ENCODE measurements at regions not wholly inside any gene's neighbourhood (a gene's known extent, or its start where the extent isn't known, plus 50 kb on each side); places are given as distances from the start of the nearest gene placed in this dataset.

DNA sequence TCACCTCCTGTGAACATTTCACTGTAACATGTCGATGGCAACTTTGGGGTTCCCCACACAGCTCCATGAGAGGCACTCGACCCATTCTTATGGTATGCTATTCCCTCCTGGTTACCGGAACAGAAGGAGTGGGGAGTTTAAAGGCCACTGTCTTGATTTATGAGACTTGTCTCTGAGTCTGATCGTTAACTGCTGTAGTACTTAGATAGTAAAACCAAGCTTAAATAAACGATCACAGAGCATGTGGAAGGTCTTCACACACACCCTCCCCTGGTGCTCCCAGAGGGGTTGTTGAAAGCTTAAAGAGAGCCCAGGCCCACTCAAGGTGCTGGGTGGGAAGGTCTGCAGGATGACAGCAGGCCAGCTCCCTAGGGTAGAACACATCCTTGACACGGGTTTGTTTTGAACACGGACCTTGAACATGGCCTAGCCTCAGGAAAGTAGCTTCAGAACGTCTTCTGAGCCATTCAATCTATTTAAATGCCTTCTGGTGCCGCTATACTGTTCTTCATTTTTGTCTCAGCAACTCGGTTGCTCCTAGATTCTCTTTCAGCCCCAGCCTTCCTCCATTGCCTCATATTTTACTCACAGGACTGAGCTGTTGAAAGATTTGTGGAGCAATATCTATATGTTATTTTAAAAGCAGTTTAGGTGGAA is 335.3 kb downstream of the FGFR2 start:
- no peak overlapping the region for H3K4me3 ChIP-seq (replicated peaks; ENCODE audit: low read depth, low read length)
- DNase-seq (ENCODE audit: low read depth), result no peak
- TF ChIP-seq CTCF (IDR thresholded peaks at IDR 0.05; ENCODE audit: low read length, missing control alignments), result no peak

DNA sequence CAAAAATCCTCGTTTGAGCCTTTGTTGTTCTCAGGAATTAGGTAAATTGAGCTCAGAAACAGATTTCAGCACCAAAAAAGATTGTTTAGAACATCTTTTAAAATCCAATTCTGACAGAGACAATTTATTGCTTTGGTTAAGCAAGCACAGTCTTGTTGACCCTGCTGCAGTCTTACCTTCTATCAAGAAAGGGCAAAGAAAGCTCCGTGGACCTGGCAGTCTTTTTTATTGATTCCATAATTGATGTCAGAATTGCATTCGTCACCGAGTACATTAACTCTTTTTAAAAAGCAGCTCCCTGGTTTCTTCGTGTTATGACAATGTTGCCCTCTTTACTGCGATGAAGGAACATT is 334.8 kb downstream of the FGFR2 start:
- DNase-seq (ENCODE audit: low read depth), result no peak
- H3K4me3 ChIP-seq (replicated peaks; ENCODE audit: low read depth, low read length), result no peak overlapping the region
- TF ChIP-seq CTCF (IDR thresholded peaks at IDR 0.05; ENCODE audit: low read length, missing control alignments), result no peak

DNA sequence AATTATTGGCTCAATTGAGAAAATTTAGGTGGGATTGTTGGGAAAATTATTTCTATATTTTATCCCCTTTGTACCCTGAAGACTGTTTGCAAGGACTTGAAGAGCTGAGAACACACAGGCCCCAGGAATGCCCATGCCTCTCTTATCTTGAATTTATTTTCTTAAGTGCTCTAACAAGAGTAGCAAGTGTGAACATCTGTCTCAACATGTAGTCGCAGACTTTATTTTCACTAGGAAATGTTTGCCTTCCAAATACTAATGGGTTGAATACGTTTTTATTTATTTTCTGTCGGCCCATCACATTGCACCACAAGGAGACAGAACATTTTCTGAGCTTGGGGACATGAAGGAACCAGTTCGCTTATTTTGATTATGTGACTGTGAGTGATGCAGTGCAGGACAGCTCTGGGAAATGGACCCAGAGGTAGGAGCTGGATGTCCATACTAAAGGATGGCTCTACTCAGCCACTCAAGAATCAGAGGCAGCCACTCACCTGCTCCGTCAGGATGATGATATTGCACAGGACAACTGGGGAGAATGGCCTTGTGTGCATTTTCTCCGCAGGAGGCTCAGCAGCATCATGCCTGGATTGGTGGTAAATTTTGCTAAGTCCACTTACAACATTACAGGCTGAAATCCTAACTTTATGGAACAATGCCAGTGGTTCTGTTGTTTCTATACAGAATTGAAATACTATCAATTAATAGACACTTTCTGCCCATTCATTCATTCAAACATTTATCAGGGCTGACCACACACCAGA is 332.7 kb downstream of the FGFR2 start:
- no peak for DNase-seq (ENCODE audit: low read depth)
- no peak for TF ChIP-seq CTCF (IDR thresholded peaks at IDR 0.05; ENCODE audit: low read length, missing control alignments)
- H3K4me3 ChIP-seq (replicated peaks; ENCODE audit: low read depth, low read length), result no peak overlapping the region

GRCh38 chr10:121266370-121266769 is 331.9 kb downstream of the FGFR2 start:
- no peak for DNase-seq (ENCODE audit: low read depth)
- H3K4me3 ChIP-seq (replicated peaks; ENCODE audit: low read depth, low read length), result no peak overlapping the region
- TF ChIP-seq CTCF (IDR thresholded peaks at IDR 0.05; ENCODE audit: low read length, missing control alignments), result no peak

DNA sequence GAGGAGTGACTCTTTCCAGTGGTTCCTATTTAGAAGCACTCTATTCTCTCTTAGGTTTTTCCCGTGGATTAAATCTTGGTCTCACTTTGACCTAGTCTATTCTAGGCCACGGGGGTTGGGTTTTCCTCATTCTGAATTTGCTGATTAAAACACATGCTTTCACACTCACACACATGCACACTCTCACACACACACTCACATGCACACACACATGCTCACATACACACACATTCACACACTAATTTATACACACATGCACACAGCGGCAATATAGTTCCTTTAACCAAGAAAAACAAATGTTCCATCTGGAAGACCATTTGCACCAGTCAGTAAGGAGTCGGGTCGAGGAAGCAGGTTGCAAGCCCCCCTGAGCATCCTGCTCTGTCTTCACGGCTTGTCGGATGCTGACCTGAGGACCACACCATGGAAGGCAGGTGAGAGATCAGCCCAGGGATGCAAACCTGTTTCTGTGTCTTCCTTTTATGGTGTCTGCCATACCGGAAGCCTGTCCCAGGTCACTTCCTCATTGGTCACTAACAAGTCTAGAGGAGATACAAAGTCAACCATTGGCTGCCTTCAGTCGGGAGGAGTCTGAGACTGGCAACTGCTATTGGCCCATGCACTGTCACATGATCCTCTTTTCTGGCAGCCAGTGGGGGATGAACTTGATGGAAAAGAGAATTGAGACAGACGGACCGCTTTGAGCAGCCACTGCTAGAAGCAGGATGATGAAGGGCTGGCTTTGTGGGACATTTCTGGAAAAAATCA is 330.8 kb downstream of the FGFR2 start:
- no peak for TF ChIP-seq CTCF (IDR thresholded peaks at IDR 0.05; ENCODE audit: low read length, missing control alignments)
- DNase-seq (ENCODE audit: low read depth), result no peak
- H3K4me3 ChIP-seq (replicated peaks; ENCODE audit: low read depth, low read length), result no peak overlapping the region

GRCh38 chr10:121268363-121268762 is 329.9 kb downstream of the FGFR2 start:
- H3K4me3 ChIP-seq (replicated peaks; ENCODE audit: low read depth, low read length), result no peak overlapping the region
- DNase-seq (ENCODE audit: low read depth), result no peak
- TF ChIP-seq CTCF (IDR thresholded peaks at IDR 0.05; ENCODE audit: low read length, missing control alignments), result no peak
